ENCODE measurements at regions not wholly inside any gene's neighbourhood (a gene's known extent, or its start where the extent isn't known, plus 50 kb on each side); places are given as distances from the start of the nearest gene placed in this dataset.

GRCh38 chr11:97107604-97108003, 717.8 kb downstream of the JRKL start:
- TF ChIP-seq CTCF (IDR thresholded peaks at IDR 0.05) (no peak), EZH2 (IDR thresholded peaks at IDR 0.05; ENCODE audit: borderline replicate concordance, insufficient read depth, low read depth, low read length, poor library complexity, severe bottlenecking) (no peak)
